ENCODE measurements at regions not wholly inside any gene's neighbourhood (a gene's known extent, or its start where the extent isn't known, plus 50 kb on each side); places are given as distances from the start of the nearest gene placed in this dataset.

DNA sequence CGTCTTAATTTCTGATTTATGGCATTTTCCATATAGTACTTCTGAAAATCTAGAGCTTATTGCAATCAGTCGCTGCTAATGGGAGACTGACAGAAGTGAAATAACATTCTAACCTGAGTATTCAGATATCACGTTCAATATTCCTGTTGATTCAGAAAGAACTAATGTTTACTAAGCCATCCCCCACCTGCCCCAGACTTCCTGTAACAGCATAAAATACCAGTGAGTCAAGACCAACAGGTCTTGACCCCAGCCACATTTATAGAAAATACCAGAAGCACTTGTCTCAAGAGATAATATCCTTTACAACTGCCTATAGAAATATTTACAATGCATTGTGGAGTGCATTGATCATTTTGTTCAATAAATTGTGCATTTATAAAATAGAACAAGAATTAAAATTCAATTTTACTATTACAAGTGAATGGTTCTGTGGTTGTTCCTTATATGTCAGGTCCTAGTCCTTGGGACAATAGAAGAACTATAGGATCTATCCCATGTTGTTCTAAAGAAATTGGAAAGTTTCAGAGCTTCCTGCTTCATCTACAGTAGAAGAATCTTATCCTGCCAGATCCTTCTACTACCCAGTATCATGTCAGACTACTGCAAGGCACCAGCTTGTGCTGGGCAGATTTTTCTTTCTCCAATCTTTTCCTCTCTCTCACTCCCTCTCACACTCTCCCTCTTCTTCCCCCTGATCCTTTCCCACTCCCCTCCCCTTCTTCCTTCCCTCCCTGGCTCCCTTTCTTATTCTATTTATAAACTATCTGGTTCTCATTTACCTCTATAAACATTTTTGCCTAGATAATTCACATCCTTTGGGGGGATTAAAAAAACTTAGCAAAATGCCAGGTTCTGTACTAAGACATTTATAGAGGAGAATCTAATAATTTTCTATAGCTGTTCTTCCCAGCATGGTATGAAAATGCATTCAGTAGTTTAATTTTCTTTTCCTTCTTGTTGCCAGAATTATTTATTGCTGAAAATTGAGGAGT, 629.9 kb downstream of the DIAPH3 start:
- TF ChIP-seq, protein P1, sequence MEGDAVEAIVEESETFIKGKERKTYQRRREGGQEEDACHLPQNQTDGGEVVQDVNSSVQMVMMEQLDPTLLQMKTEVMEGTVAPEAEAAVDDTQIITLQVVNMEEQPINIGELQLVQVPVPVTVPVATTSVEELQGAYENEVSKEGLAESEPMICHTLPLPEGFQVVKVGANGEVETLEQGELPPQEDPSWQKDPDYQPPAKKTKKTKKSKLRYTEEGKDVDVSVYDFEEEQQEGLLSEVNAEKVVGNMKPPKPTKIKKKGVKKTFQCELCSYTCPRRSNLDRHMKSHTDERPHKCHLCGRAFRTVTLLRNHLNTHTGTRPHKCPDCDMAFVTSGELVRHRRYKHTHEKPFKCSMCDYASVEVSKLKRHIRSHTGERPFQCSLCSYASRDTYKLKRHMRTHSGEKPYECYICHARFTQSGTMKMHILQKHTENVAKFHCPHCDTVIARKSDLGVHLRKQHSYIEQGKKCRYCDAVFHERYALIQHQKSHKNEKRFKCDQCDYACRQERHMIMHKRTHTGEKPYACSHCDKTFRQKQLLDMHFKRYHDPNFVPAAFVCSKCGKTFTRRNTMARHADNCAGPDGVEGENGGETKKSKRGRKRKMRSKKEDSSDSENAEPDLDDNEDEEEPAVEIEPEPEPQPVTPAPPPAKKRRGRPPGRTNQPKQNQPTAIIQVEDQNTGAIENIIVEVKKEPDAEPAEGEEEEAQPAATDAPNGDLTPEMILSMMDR (IDR thresholded peaks at IDR 0.05): no peak
- no peak for TF ChIP-seq POLR2A (IDR thresholded peaks at IDR 0.05)
